ENCODE measurements at regions not wholly inside any gene's neighbourhood (a gene's known extent, or its start where the extent isn't known, plus 50 kb on each side); places are given as distances from the start of the nearest gene placed in this dataset.
"Not testable (repeated sequence)": the region's sequence is repeated elsewhere in the genome, so short reads cannot be mapped to it uniquely, and the experiment has no call there.

- no peak for DNase-seq
Measured at GRCh38 chr3:31053299-31053698, 158.8 kb upstream of the GADL1 start.

GRCh38 chr3:31054032-31054431 lies 159.6 kb upstream of the GADL1 start:
- DNase-seq, result no peak

GRCh38 chr3:31055757-31056156 lies 161.3 kb upstream of the GADL1 start:
- no peak for DNase-seq

- DNase-seq, result no peak
Measured at GRCh38 chr3:31057891-31058290, 163.4 kb upstream of the GADL1 start.

- no peak for DNase-seq
Measured at GRCh38 chr3:31064021-31064420, 169.6 kb upstream of the GADL1 start.

- DNase-seq, result no peak
Measured at GRCh38 chr3:31065765-31066164, 171.3 kb upstream of the GADL1 start.

- no peak for DNase-seq
Measured at GRCh38 chr3:31067004-31067403, 172.5 kb upstream of the GADL1 start.

GRCh38 chr3:31075471-31075870 lies 181.0 kb upstream of the GADL1 start:
- DNase-seq, result no peak

GRCh38 chr3:31075876-31076275 lies 181.4 kb upstream of the GADL1 start:
- no peak for DNase-seq

- no peak for DNase-seq
Measured at GRCh38 chr3:31077021-31077601, 182.7 kb upstream of the GADL1 start.

GRCh38 chr3:31077826-31078225 lies 183.4 kb upstream of the GADL1 start:
- no peak for DNase-seq

- DNase-seq, result no peak
Measured at GRCh38 chr3:31079689-31080088, 185.2 kb upstream of the GADL1 start.

GRCh38 chr3:31081018-31081662 lies 186.7 kb upstream of the GADL1 start:
- DNase-seq, result no peak

- DNase-seq, result no peak
Measured at GRCh38 chr3:31086148-31086547, 191.7 kb upstream of the GADL1 start.

GRCh38 chr3:31086698-31087097 lies 192.2 kb upstream of the GADL1 start:
- no peak for DNase-seq

- DNase-seq, result no peak
Measured at GRCh38 chr3:31091748-31092147, 197.3 kb upstream of the GADL1 start.

GRCh38 chr3:31092748-31093589 lies 198.5 kb upstream of the GADL1 start:
- DNase-seq, result no peak

GRCh38 chr3:31093606-31094005 lies 199.1 kb upstream of the GADL1 start:
- DNase-seq, result no peak

- no peak for DNase-seq
Measured at GRCh38 chr3:31094048-31094447, 199.6 kb upstream of the GADL1 start.

- no peak for DNase-seq
Measured at GRCh38 chr3:31095255-31095654, 200.8 kb upstream of the GADL1 start.

- no peak for DNase-seq
Measured at GRCh38 chr3:31096661-31097395, 202.4 kb upstream of the GADL1 start.

- no peak for DNase-seq
Measured at GRCh38 chr3:31100519-31100918, 206.1 kb upstream of the GADL1 start.

- not testable (repeated sequence) for DNase-seq
Measured at GRCh38 chr3:31101285-31101684, 206.8 kb upstream of the GADL1 start.
